IPS-NIHi7 (cell line): ENCODE measurements at regions not wholly inside any gene's neighbourhood (a gene's known extent, or its start where the extent isn't known, plus 50 kb on each side); places are given as distances from the start of the nearest gene placed in this dataset.

Experiments used
- DNase-seq: peaks from one replicate; pipeline ENCODE4 v3.0.0; 2012; ENCODE audit warnings: mixed read lengths; ENCODE audit errors: extremely low spot score

DNA sequence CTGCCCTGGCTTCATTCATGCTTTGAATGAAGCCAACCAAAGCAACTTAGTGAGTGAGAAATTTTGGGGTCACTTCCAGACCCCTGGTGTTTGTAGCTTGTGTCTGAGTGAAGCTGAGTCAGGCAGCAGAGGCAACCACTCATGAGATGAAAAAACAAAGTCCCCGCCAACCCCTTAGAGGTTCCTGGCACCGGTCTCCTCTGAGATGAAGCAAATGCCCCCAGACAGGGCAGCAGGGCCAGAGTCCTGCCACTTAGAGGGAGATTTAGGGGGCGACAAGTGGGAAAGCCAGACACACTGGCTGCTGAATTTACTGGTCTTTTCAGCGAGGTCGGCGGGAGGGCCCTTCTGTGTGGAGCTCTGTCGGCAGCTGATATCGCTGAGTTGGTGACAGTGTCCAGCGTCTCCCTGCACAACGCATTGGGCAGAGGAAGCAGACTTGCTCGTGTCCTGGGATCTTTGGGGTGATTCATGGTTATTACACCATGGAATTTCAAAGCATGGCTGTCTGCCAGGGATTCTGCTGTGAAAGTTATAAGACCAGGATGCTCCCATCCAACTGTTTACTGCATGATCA lies 482.6 kb downstream of the MIAT start:
- no peak for DNase-seq

DNA sequence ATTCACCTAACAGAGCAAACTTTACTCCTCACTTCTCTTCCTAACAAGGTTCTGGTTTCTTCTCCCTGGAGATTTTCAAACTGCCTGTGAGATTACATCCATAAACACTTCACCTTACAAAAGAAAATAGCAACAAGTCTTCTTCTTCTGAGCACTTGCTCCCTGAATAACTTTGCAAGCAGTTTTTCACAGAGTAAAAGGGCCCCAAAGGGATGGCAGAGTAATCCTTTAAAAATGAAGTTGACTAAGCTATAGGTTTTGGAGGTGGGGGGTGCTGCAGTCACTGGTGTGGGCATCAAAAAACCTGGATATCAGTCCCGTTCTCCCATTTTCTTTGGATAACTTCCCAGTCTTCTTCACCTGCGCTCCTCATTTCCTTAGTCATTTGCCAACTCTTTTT lies 484.9 kb downstream of the MIAT start:
- DNase-seq = no peak

DNA sequence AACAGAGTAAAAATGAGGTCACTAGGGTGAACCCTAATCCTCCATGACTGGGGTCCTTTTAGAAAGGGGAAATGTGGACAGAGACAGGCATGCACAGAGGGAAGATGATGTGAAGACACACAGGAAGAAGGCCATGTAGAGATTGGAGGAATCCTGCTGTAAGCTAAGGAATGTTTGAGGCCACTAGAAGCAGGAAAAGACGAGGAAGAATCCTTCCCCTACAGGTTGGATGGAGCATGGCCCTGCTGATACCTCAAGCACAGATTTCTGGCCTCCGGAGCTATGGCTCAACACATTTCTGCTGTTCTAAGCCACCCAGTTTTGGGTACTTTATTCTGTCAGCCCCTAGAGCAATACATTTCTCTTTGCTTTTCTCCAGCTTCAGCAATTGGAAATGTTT lies 486.9 kb downstream of the MIAT start:
- no peak for DNase-seq

DNA sequence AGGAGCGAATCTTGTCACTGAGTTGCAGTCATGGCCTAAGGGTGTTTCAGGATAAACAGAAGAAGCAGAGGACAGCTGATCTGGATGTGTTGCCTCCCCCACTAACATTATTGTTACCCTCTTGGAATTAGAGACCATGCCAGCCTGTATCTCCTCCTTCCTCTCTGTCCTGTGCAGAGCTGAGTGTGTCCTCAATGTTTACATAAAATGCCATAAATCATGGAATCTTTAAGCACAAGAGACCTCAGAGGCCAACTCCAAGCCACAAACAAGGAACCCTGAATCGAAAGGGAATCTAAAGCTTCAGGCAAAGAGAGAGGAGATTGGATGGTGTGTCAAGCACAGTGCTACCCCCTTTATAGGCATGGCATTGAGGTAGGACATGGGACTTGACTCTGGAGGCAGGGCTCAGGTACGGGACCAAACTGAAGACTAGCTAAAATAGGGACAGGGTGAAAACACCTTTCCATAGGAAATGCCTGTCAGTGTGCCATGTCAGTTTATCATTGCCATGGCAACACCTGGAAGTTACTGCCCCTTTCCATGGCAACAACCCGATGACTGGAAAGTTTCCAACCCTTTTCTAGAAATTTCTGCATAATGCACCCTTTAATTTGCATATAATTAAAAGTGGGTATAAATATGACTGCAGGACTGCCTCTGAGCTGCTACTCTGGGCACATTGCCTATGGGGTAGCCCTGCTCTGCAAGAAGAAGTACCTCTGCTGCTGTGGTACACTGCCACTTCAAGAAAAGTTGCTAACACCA lies 489.7 kb downstream of the MIAT start:
- DNase-seq = no peak

DNA sequence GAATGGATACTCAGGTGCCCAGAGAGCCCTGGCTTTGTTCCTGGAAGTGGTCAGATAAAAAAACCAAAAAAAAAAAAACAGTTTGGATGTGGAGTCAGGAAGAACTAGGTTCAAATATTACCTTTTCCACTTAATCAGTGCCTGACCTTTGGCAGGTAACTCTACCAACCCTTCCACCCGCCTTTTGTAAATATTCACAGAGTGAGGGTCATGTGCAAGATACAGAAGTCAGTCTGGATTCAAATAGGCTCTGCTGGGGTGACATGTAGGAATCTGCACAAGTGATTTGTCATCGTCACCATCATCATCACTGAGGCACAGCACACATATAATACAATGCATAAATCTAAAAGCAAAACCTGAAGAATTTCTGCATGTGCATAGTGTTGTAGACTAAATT lies 490.7 kb downstream of the MIAT start:
- DNase-seq = no peak

DNA sequence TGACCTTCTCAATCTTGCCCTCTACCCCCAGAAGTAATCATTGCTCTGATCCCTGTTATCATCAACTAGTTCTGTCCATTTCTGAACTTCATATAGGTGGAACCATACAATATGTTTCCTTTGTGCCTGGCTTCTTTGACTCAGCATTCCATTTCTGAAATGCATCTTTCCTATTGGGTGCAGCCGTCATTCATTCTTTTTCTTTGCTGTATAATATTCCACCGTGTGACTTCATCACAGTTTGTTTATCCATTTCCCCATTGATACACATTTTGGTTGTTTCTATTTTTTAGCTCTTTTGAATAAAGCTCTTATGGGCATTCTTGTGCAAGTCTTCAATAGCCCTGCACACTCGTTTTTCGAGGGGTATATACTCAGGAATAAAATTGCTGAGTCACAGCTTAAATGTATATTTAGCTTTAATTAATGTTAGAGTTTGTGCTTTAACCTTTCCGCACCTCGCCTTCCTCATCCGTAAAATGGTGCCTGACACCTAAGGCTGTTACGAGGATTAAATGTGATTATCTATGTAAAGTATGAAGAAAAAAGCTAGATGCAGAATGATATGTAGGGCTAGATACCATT lies 491.6 kb downstream of the MIAT start:
- DNase-seq = no peak

DNA sequence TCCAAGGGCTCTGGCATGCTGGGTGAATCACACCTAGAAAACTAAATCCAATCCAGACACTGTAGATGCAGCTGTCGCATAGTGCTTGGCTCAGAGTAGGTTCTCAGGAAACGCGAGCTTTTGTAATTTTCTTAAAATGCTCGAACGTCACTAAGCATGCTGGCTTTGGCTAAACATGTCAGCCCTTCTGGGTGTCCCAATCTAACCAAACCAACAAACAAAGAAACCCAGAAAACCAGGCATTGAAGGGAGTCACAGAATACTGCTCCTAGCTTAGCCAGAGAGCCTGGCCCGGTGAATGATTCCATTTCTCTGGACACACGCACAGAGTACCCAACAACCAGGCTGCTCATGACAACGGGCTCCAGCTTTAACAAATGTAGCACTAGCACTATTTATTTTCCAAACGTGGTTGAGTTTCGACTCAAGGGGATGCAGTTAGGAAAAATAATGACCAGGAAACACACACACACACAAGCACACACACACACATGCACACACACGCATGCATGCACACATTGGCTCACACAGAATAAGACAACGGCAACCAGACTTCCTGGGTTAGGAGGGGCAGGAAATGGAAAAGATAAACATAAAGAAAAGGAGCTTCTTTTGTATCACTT lies 492.6 kb downstream of the MIAT start:
- no peak for DNase-seq

DNA sequence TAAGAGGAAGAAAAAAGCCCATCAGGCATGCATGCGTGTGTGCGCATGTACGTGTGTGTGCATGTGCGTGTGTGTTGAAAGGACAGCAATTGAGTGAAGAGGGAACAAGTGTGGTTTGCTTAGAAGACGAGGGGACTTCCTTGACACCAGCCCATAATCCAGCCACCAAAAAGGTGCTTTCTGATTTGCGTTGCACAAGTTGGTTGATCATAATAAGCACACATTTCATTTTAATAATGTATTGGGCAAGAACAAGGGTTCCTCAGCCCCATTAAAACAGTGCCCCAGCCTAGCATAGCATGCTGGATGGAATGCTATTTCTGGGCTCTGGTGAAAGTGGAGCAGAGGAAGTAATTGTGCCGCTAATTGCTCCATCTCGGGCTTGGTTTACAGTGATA lies 493.2 kb downstream of the MIAT start:
- no peak for DNase-seq

DNA sequence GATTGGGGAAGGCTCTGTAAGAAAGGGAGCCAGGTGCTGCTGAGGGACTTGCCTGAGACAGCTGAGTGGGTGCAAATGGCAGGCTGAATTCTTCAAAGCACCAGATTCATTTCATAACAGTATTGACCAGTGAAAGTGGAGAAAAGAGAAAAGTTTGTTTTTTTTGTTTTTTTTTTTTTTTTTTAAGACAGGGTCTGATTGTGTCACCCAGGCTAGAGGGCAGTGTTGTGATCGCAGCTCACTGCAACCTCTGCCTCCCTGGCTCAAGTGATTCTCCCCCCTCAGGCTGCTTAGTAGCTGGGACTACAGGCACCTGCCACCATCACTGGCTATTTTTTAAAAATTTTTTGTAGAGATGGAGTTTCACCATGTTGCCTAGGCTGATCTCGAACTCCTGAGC lies 494.0 kb downstream of the MIAT start:
- DNase-seq = no peak

DNA sequence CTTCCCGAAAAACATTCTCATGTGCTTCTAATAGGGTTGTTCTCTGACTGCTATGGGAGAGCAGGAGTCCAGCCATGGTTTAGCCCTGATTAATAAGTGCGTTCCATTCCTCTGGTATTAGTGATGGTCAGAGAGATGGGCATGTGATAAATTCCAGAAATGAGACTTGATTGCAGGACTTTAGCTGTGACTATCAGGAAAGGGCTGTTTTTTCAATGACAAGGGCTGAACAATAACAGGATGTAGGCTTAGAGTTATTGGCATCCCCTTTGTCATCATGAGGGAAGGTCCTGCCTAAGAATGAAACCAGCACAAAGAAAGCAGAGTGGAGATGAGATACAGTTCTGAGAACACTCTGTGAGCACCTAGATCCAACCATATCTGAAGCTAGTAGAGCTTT lies 494.6 kb downstream of the MIAT start:
- no peak for DNase-seq

DNA sequence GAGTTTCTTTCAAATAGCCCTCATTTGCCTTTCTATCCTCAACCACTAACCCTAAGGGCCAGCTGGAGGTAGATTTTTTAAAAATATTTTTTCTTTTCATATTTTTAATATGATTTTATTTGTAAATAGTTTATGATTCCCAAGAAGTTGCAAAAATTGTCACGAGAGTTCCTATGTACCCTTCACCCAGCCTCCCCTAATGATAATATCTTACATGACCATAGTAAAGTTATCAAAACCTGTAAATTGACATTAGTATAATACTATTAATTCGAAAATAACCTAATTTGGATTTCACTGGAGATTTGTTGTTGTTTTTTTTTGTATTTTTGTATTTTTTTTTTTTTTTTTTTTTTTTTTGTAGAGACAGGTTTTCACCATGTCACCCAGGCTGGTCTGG lies 495.5 kb downstream of the MIAT start:
- no peak for DNase-seq

DNA sequence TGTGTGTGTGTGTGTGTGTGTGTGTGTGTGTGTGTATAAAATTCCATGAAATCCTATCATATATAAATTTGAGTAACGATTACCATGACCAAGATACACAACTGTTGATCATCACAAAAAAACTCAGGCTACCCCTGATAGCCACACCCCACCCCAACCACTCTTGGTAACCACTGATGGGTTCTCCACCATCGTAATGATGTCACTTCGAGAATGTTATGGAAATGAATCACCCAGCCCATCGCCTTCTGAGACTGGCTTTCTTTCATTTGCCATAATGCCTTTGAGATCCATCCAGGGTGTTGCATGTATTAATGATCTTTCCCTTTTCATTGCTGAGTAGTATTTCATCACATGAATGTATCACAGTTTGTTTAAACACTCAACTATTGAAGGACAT lies 496.0 kb downstream of the MIAT start:
- DNase-seq = no peak

DNA sequence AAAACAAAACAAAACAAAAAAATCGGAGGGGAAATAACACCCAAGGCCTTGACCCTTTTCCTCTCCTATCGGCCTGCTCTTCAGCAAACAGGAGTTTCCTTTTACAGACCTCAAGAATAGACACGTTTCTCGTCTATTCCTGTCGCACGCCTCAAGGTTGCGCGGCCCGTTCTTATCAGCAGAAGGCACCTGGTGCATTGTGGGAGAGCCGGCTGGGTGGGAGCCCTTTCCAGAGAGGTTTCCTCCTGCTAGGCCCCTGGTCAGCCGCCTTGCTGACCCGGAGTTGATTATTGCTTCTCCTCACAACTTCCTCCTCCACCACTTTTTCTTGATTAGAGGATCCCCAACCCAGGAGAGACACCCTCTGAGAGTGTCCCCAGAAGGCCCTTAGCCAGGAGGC lies 497.3 kb downstream of the MIAT start:
- no peak for DNase-seq

DNA sequence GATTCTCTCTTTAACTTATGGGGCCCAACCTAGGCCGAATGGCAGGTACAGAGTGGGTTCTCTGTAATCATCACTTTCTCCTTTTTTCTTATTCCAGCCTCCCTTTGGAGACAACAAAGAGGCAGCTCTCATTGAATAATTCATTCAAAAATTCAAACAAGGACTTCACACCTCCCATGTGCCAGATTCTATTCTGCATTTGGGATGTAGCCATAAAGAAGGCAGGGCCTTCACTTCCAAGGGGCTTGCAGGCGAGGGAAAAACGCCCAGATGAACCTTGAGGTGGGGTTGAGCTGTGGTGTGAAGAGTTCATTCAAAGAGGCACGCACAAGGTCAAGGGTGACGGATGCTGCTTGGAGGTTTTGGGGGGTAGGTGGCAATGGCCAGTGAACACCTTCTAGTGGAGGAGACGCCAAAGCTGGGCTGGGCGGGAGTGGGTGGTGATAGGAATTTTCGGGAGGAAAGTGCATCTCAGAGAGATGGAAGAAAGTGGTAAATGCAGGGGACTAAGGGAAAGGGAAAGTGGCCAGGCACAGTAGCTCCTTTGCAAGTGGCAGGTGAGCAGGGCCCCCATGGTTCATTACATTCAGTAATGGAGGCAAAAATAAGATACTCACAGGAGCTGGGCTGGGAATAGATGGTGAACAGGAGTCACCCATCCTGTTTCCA lies 499.6 kb downstream of the MIAT start:
- DNase-seq = no peak

DNA sequence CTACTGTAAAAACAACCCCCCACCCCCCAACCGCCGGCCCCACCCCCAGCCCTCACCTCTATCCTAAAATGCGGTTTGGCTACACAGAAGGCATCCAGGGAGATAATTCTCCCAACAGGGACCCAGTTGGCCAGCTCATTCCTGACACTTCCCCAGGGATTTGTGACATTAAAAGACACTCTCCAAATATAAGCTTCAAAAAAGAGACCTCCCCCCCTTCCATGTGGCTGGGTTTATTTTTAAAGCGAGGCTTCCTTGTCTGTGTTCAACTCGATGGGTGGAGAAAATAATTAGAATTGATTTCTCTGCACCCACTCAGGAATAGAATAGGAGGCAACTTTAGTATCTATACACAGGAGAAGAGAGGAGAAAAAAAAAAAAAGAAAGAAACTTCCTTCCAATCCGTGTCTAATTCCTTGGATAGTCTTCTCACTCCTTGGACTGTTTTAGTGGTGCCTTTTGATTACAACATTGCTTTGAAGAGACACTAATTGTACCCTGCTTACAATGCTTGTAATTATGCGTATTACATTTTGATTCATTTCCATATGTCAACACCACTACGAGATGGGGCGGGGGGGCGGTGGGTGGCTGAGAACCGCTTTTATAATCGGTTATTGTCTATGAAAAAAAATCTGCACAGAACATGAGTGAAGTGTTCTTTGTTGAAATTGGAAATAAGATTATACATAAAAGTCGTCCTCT lies 500.4 kb downstream of the MIAT start:
- DNase-seq = no peak

DNA sequence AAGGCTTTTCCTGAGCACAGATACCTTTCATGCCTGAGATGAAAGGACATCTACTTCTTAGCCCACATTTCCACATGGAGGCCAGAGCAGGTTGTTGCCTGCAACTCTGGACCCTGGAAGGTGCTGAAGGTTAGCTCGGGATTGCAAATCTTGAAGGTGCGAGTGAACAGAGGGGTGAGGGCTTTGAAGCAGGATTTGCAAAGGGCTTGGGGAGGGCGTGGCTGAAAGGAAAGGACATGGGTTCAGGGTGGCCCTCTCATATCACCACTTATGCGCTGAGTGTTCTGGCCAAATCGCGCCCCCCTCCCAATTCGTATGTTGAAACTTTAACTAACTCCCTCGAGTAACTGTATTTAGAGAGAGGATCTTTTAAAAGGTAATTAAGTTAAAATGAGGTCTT lies 501.6 kb downstream of the MIAT start:
- DNase-seq = no peak

DNA sequence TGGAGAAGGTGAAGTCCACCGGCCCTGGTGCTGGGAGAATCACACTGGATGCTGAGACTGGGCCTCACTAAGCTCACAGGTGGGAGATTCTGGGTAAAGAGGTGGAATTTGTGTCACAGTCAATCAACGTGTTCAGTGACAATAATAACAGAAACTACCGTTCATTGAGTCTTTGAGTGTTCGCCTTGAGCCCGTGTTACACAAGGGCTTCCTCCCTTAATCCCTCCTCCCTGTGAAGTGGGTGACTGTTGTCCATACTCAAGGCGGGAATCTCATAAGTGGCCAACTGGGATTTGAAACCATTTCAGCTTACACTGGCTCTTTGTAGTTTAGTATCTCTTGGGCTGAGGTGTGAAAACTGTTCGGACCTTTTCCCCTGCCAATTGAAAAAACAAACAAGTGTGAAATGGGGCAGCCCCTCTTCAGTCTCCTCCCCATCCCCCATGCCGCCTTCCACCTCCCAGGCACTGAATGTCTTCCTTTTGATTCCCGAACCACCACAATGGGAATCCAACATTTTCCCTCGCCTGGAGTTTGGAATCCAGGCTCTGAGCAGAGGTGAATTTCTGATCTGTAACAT lies 502.4 kb downstream of the MIAT start:
- DNase-seq = no peak

DNA sequence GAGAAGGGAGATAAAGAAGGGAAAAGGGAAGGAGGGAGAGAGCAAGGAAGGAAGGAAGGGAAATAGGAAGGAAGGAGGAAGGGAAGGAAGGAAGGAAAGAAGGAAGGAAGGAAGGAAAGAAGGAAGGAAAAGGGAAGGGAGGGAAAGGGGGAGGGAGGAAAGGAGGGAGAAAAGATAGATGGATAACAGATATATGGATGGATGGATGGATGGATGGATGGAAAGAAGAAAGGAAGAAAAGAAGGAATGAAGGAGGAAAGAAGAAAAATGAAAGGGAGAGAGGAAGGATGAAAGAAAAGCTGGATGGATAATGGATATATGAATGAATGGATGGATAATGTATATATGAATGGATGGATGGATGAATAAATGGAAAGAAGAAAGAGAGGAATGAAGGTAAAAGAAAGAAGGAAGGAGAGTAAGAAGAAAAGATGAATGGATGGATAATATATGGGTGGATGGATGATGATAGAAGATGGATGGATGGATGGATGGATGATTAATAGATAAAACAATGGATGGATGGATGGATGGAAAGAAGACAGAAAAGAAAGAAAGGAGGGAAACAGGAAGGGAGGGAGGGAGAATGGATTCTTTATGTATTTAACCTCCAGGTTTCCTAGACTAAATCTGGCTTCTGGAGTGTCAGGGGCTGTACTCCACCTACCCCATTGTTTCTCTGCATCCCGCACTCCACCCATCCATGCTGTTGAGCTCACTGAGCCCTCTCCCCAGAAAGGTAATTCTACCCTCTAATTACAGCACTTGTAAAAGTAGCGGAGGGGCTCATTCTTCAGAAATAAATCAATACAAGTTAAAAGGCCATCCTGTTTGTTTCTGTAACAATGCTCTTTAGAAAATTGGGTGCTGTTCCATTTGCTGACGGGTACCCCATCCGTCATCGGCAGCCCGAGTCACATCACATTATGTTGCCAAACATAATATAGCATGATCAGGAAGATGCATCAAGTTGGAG lies 506.1 kb downstream of the MIAT start:
- no peak for DNase-seq

DNA sequence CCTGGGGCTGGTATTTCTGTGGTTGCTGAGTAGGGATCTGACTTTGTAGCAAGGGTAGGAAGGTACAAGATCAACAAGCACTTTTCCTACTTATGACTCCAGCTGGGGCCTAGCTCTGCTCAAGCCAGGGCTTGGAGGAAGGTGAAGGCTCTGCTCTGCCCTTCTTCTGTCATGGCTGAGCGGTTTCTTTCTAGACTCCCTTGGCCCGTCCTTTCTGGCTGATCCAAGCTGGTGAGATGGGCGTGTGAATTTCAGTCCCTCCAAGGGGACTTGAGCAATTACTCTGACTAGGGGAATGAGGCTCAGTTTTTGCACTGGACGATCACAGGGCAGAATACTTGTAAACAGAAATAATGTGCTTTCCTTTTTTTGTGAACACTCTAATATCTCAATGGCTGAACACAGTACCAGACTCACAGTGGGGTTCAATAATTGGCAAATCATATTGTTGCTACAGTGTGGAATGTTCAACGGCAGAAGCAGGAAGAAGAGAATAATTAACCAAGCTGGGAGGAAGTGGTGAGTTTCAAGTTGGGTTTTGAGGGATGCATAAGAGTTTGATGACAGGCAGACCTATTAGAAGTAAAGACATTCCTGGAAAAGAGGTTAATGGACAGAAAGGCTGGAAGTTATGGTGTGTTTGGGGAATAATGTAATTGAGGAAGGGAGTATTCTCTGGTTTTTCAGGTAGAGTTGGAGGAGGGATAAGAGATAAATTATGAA lies 507.6 kb downstream of the MIAT start:
- DNase-seq = no peak

DNA sequence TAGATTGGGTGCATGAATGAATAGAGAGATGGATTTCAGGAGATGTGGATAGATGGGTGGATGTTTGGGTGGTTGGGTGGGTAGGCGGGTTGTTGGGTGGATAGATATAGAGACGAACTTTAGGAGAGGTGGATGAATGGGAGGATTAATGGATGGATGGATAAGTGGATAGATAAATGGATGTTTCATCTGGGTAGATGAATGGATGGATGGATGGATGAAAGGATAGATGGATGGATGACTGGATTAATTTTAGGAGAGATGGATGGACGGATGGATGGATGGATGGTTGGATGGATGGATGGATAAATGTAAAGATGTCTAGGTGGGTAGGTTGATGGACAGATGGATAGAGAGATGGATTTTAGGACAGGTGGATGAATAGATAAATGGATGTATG lies 511.3 kb downstream of the MIAT start:
- DNase-seq = no peak
